ENCODE measurements at regions not wholly inside any gene's neighbourhood (a gene's known extent, or its start where the extent isn't known, plus 50 kb on each side); places are given as distances from the start of the nearest gene placed in this dataset.

- ATAC-seq (no peak), FAIRE-seq (no peak), DNase-seq (ENCODE audit: low spot score) (no peak)
- Histone ChIP-seq H2AFZ (ENCODE audit: low read length) (no peak overlapping the region), H3K4me2 (ENCODE audit: low read depth, low read length) (no peak overlapping the region), H3K4me3 (replicated peaks in 1 of 3; ENCODE audit: insufficient read depth in 1 of 3, low read depth in 2 of 3, low read length in 3 of 3) (no peak overlapping the region), H3K27ac (ENCODE audit: extremely low read length, insufficient read depth, low read length) (no peak overlapping the region), H3K9ac (ENCODE audit: insufficient read depth, low read depth, low read length) (no peak overlapping the region), H3K27me3 (ENCODE audit: control insufficient read depth in 1 of 2, insufficient read depth in 2 of 2, low read length in 2 of 2) (0 out of 5 replicates have a peak, but pooled peaks cover 0 to 2% of the 10 kb centered on the region in 2 experiments), H4K20me1 (ENCODE audit: insufficient read depth, low read length) (no peaks in the 10 kb centered on the region; the same call in 1 of the 2 replicates), H3K36me3 (replicated peaks in 1 of 2; ENCODE audit: control insufficient read depth in 1 of 2, insufficient read depth in 2 of 2, low read length in 2 of 2) (no peaks in the 10 kb centered on the region), H3K79me2 (ENCODE audit: insufficient read depth, low read length) (no peaks in the 10 kb centered on the region), H3K9me3 (ENCODE audit: low read length) (no peaks in the 10 kb centered on the region), H3K4me1 (ENCODE audit: insufficient read depth, low read length) (no peaks in the 10 kb centered on the region)
- 0% methylated on average over 3 of the region's 3 CpGs for WGBS (ENCODE audit: low lambda C conversion rate)
- ChIA-PET POLR2A (no interaction called here), CTCF (ENCODE audit: low intra/inter-chr PET ratio, low total read pairs) (no interaction called here)
- in situ Hi-C loops (cut with HindIII; ENCODE audit: extremely low pct_ligation_motif_present, low pct_unique_long_range_greater_than_20kb) (no loop called here), intact Hi-C loops (cut with micrococcal nuclease; ENCODE audit: unreplicated experiment) (no loop called here)
- TF ChIP-seq ZNF256 (CRISPR knock-in tag; conservative IDR thresholded peaks at IDR 0.05) (no peak), ZNF563 (CRISPR knock-in tag; IDR thresholded peaks at IDR 0.05) (no peak), STAG1 (CRISPR knock-in tag; IDR thresholded peaks at IDR 0.05) (no peak), SAFB2 (CRISPR knock-in tag; IDR thresholded peaks at IDR 0.05; ENCODE audit: borderline replicate concordance, low read depth) (no peak), ZNF121 (CRISPR knock-in tag; IDR thresholded peaks at IDR 0.05) (no peak)
- TF ChIP-seq, protein P1, sequence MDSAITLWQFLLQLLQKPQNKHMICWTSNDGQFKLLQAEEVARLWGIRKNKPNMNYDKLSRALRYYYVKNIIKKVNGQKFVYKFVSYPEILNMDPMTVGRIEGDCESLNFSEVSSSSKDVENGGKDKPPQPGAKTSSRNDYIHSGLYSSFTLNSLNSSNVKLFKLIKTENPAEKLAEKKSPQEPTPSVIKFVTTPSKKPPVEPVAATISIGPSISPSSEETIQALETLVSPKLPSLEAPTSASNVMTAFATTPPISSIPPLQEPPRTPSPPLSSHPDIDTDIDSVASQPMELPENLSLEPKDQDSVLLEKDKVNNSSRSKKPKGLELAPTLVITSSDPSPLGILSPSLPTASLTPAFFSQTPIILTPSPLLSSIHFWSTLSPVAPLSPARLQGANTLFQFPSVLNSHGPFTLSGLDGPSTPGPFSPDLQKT (CRISPR knock-in tag; IDR thresholded peaks at IDR 0.05; ENCODE audit: borderline replicate concordance): no peak
- no TSS peak for BruUV-seq (replicated peaks)
Measured at GRCh38 chr1:29653886-29654450, 417.6 kb downstream of the PTPRU start.

DNA sequence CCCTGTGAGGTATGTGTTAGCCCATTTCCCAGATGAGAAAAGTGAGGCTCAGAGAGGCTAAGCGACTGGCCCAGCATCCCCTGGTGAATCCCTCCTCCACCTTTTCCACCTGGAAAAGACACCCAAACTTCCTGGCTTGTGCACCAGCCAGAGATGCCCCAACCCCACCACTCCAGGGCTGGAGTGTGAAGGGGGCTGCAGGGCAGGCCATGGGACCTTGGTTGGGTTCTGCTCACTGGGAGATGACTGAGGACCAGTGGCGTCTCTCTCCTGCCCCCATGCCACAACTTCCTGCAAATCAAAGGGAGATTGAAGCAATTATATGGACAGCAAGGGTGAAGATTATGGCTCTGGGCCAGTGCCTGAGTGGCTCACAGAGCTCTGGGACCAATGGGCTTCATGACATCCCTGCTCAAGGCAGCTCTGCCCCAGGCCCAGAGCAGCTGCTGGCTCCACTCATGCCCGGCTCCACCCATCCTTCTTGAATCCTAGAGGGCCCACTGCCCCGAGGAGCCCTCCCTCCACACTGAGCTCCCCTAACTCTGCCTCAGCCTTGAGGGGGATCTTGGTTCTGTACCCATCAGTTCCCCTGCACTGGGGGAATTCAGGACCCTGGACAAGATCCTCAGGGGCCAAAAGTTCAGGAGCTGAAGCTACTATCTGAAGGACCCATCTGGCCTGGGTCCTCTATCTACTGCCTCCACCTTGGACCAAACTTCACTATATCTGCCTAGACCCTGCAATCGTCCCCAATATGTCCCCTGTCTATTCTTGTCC is 416.9 kb downstream of the PTPRU start:
- no peak overlapping the region for H3K9ac ChIP-seq (ENCODE audit: insufficient read depth, low read depth, low read length)
- TF ChIP-seq JUN (CRISPR knock-in tag; IDR thresholded peaks at IDR 0.05): no peak
- TF ChIP-seq, protein P2, sequence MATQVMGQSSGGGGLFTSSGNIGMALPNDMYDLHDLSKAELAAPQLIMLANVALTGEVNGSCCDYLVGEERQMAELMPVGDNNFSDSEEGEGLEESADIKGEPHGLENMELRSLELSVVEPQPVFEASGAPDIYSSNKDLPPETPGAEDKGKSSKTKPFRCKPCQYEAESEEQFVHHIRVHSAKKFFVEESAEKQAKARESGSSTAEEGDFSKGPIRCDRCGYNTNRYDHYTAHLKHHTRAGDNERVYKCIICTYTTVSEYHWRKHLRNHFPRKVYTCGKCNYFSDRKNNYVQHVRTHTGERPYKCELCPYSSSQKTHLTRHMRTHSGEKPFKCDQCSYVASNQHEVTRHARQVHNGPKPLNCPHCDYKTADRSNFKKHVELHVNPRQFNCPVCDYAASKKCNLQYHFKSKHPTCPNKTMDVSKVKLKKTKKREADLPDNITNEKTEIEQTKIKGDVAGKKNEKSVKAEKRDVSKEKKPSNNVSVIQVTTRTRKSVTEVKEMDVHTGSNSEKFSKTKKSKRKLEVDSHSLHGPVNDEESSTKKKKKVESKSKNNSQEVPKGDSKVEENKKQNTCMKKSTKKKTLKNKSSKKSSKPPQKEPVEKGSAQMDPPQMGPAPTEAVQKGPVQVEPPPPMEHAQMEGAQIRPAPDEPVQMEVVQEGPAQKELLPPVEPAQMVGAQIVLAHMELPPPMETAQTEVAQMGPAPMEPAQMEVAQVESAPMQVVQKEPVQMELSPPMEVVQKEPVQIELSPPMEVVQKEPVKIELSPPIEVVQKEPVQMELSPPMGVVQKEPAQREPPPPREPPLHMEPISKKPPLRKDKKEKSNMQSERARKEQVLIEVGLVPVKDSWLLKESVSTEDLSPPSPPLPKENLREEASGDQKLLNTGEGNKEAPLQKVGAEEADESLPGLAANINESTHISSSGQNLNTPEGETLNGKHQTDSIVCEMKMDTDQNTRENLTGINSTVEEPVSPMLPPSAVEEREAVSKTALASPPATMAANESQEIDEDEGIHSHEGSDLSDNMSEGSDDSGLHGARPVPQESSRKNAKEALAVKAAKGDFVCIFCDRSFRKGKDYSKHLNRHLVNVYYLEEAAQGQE (IDR thresholded peaks at IDR 0.05; ENCODE audit: borderline replicate concordance in 1 of 2, low read depth in 1 of 2, low read length in 2 of 2): peak; percentile 24 to 87
- TF ChIP-seq CENPX (CRISPR knock-in tag; IDR thresholded peaks at IDR 0.05): no peak
- peak; percentile 42; the same call in 1 of the 2 replicates for TF ChIP-seq ZNF629 (CRISPR knock-in tag; conservative IDR thresholded peaks at IDR 0.05)
- peak; percentile 51; the same call in 1 of the 2 replicates for TF ChIP-seq MIER2 (CRISPR knock-in tag; IDR thresholded peaks at IDR 0.05)
- no peak overlapping the region for H3K27ac ChIP-seq (ENCODE audit: extremely low read length, insufficient read depth, low read length)
- no TSS peak for BruUV-seq (replicated peaks)
- FAIRE-seq (no peak), DNase-seq (ENCODE audit: low spot score) (no peak), ATAC-seq (no peak)
- H2AFZ ChIP-seq (ENCODE audit: low read length): no peak overlapping the region
- ChIA-PET CTCF (ENCODE audit: low intra/inter-chr PET ratio, low total read pairs) (no interaction called here), POLR2A (no interaction called here)
- in situ Hi-C loops (cut with HindIII; ENCODE audit: extremely low pct_ligation_motif_present, low pct_unique_long_range_greater_than_20kb) (no loop called here), intact Hi-C loops (cut with micrococcal nuclease; ENCODE audit: unreplicated experiment) (no loop called here)
- H3K4me1 ChIP-seq (ENCODE audit: insufficient read depth, low read length): no peaks in the 10 kb centered on the region
- no peaks in the 10 kb centered on the region for H3K79me2 ChIP-seq (ENCODE audit: insufficient read depth, low read length)
- no peaks in the 10 kb centered on the region; the same call in 1 of the 2 replicates for H4K20me1 ChIP-seq (ENCODE audit: insufficient read depth, low read length)
- H3K4me3 ChIP-seq (replicated peaks in 1 of 3; ENCODE audit: insufficient read depth in 1 of 3, low read depth in 2 of 3, low read length in 3 of 3): no peak overlapping the region
- 0 out of 5 replicates have a peak, but pooled peaks cover 0 to 2% of the 10 kb centered on the region in 2 experiments for H3K27me3 ChIP-seq (ENCODE audit: control insufficient read depth in 1 of 2, insufficient read depth in 2 of 2, low read length in 2 of 2)
- no peaks in the 10 kb centered on the region for H3K36me3 ChIP-seq (replicated peaks in 1 of 2; ENCODE audit: control insufficient read depth in 1 of 2, insufficient read depth in 2 of 2, low read length in 2 of 2)
- no peaks in the 10 kb centered on the region for H3K9me3 ChIP-seq (ENCODE audit: low read length)
- 0% methylated on average over 4 of the region's 5 CpGs for WGBS (ENCODE audit: low lambda C conversion rate)
- no peak overlapping the region for H3K4me2 ChIP-seq (ENCODE audit: low read depth, low read length)
